ENCODE measurements at regions not wholly inside any gene's neighbourhood (a gene's known extent, or its start where the extent isn't known, plus 50 kb on each side); places are given as distances from the start of the nearest gene placed in this dataset.

DNA sequence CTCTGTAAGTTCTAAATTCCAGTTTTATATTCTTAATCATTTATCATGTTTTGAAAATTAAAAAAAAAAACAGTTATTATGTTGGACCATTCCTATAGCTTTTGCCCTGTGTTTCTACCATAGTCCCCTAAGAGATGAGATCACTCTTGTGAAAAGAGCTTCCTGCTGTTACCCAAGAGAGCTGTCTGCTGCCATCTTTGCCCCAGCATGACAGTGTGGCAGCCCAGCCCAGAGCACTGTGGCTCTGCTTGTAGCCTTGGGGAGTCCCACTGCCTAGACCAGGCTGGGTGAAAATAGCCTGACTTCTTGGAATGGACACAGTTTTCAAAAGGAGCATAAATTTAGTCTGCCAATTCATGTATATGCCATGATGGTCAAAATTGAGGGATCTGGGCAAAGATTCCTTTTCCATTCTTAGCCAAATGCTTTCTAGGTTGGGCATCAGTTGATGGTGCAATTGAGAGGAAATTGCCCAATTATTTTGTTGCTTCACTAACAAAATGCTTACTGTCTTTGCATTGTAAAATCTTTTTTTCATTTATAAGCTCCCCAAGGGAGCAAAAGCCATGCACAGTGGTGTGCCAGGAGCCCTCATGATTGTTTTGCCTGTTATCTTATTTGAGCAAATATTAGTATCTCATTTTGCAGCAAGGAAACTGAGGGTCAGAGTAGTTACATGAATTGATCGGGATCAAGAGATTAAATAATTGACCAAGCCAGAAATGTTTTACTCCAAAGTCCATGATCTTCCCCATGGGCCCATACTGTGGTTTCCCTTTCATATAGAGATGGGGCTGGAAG lies 72.8 kb downstream of the ETS2 start:
- ChIA-PET CTCF (interaction anchor here (0.6 to 0.7 kb wide), 4 partner anchors 12 to 210 kb away, joined by 3 to 4 read pairs (median 3); no protein-coding TSS in a partner anchor), POLR2A (no interaction called here)
- H3K36me3 ChIP-seq (ENCODE audit: control insufficient read depth in 2 of 2, insufficient read depth in 1 of 2, low read length in 2 of 2): no peaks in the 10 kb centered on the region
- TF ChIP-seq ZNF768 (tag by site-specific recombination; IDR thresholded peaks at IDR 0.05) (no peak), HOXC10 (CRISPR knock-in tag; IDR thresholded peaks at IDR 0.05) (no peak), ZNF350 (tag by site-specific recombination; IDR thresholded peaks at IDR 0.05) (no peak), SCRT1 (tag by site-specific recombination; IDR thresholded peaks at IDR 0.05; ENCODE audit: borderline replicate concordance) (no peak), ZNF664 (tag by site-specific recombination; IDR thresholded peaks at IDR 0.05) (0 out of 2 replicates have a peak, but pooled peaks have one; percentile 31), ZIC2 (tag by site-specific recombination; IDR thresholded peaks at IDR 0.05) (peak; percentile 47)
- no peak overlapping the region for H3K4me3 ChIP-seq (ENCODE audit: low read depth, low read length)
- no peaks in the 10 kb centered on the region for H3K9me3 ChIP-seq (ENCODE audit: control insufficient read depth, insufficient read depth, low read depth, low read length)
- H3K27ac ChIP-seq (ENCODE audit: extremely low read depth, low read depth, low read length): no peak overlapping the region
- no peaks in the 10 kb centered on the region for H3K4me1 ChIP-seq (ENCODE audit: control insufficient read depth, insufficient read depth, low read length)

DNA sequence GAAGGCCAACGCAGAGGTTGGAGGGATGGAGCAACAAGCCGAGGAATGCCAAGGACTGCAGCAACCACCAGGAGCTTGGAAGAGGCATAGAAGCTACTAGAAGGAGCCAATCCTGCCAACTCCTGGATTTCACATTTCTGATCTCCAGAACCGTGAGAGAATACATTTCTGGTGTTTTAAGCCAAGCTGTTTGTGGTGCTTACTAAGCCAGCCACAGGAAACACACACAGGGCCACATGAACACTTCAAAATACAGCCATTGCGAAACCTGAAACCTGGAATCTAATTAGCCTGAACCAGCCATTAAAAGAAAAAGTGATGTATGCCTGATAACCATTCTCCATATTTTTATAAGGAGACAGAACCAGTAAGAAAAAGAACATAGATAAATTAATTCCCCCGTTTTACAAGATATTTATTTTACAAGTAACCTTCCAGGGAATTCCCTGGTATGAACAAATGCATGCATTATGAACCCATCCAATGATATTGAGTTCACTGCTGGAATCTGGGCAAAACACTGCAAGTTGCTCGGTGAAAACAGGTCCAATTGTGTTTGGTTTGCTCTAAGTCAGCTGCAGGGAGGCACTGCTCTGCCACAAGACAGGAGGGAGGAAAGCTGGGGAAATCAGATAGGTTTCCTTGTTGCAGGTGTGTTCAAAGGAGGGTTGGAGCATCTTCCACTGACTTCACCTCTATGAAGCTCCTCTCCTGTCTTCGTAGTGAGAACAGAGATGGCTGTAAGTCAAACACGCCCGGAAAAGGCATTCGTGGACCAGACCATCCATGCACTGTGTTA lies 70.2 kb downstream of the ETS2 start:
- H3K9me3 ChIP-seq (ENCODE audit: control insufficient read depth, insufficient read depth, low read depth, low read length): no peaks in the 10 kb centered on the region
- CTCF ChIA-PET: interaction anchor here (0.8 to 1.5 kb wide), 2 partner anchors 13 to 141 kb away, joined by 3 read pairs; no protein-coding TSS in a partner anchor
- H3K36me3 ChIP-seq (ENCODE audit: control insufficient read depth in 2 of 2, insufficient read depth in 1 of 2, low read length in 2 of 2): no peaks in the 10 kb centered on the region
- no peaks in the 10 kb centered on the region for H3K4me1 ChIP-seq (ENCODE audit: control insufficient read depth, insufficient read depth, low read length)
- POLR2A ChIA-PET: no interaction called here
- no peak for TF ChIP-seq FEZF1 (tag by site-specific recombination; IDR thresholded peaks at IDR 0.05)
- no peak for TF ChIP-seq PRDM1 (tag by site-specific recombination; IDR thresholded peaks at IDR 0.05)
- TF ChIP-seq GLI2 (tag by site-specific recombination; IDR thresholded peaks at IDR 0.05; ENCODE audit: borderline replicate concordance, low read depth): no peak
- no peak for TF ChIP-seq ZNF560 (tag by site-specific recombination; IDR thresholded peaks at IDR 0.05; ENCODE audit: borderline replicate concordance)
- TF ChIP-seq, protein P1, sequence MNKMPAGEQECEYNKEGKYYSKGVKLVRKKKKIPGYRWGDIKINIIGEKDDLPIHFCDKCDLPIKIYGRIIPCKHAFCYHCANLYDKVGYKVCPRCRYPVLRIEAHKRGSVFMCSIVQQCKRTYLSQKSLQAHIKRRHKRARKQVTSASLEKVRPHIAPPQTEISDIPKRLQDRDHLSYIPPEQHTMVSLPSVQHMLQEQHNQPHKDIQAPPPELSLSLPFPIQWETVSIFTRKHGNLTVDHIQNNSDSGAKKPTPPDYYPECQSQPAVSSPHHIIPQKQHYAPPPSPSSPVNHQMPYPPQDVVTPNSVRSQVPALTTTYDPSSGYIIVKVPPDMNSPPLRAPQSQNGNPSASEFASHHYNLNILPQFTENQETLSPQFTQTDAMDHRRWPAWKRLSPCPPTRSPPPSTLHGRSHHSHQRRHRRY (tag by site-specific recombination; IDR thresholded peaks at IDR 0.05): no peak
- TF ChIP-seq ZSCAN23 (tag by site-specific recombination; IDR thresholded peaks at IDR 0.05): no peak
- no peak for TF ChIP-seq KLF9 (tag by site-specific recombination; IDR thresholded peaks at IDR 0.05; ENCODE audit: low read depth)
- no peak for TF ChIP-seq ZNF555 (tag by site-specific recombination; conservative IDR thresholded peaks at IDR 0.05)
- no peak overlapping the region for H3K4me3 ChIP-seq (ENCODE audit: low read depth, low read length)
- H3K27ac ChIP-seq (ENCODE audit: extremely low read depth, low read depth, low read length): no peak overlapping the region
